Fibroblast of skin of right biceps (primary cell): ENCODE measurements at regions not wholly inside any gene's neighbourhood (a gene's known extent, or its start where the extent isn't known, plus 50 kb on each side); places are given as distances from the start of the nearest gene placed in this dataset.
A peak's percentile ranks its signal among the peaks of the same experiment; 100 is the strongest.

ENCODE experiments used
- DNase-seq: peaks from one replicate; pipeline ENCODE4 v3.0.0-alpha.2; 2013

- no peak for DNase-seq
These were observed 50.8 kb upstream of the INCENP start for GRCh38 chr11:62073061-62073460.

- no peak for DNase-seq
These were observed 52.4 kb upstream of the INCENP start for GRCh38 chr11:62071408-62071807.

- DNase-seq, result peak; percentile 25
These were observed 53.6 kb upstream of the INCENP start for GRCh38 chr11:62069986-62070919.

GRCh38 chr11:62069374-62069773 is 54.4 kb upstream of the INCENP start:
- DNase-seq, result no peak

- no peak for DNase-seq
These were observed 55.1 kb upstream of the INCENP start for GRCh38 chr11:62068730-62069129.

- no peak for DNase-seq
These were observed 56.1 kb upstream of the INCENP start for GRCh38 chr11:62067741-62068140.

GRCh38 chr11:62064221-62064620 is 59.6 kb upstream of the INCENP start:
- no peak for DNase-seq

GRCh38 chr11:62062223-62062861 is 61.5 kb upstream of the INCENP start:
- DNase-seq, result no peak

GRCh38 chr11:62061356-62062222 is 62.2 kb upstream of the INCENP start:
- no peak for DNase-seq

- no peak for DNase-seq
These were observed 66.7 kb upstream of the INCENP start for GRCh38 chr11:62057069-62057468.

- no peak for DNase-seq
These were observed 67.8 kb upstream of the INCENP start for GRCh38 chr11:62055970-62056369.

- peak; percentile 45 for DNase-seq
These were observed 69.2 kb upstream of the INCENP start for GRCh38 chr11:62054484-62055121.

GRCh38 chr11:62054081-62054480 is 69.7 kb upstream of the INCENP start:
- no peak for DNase-seq

- DNase-seq, result no peak
These were observed 73.1 kb upstream of the INCENP start for GRCh38 chr11:62050716-62051115.

- no peak for DNase-seq
These were observed 75.7 kb upstream of the INCENP start for GRCh38 chr11:62048100-62048499.

GRCh38 chr11:62046568-62047100 is 77.2 kb upstream of the INCENP start:
- DNase-seq, result no peak

GRCh38 chr11:62044639-62045121 is 77.2 kb upstream of the FTH1 start:
- DNase-seq, result no peak

GRCh38 chr11:62035293-62035692 is 67.9 kb upstream of the FTH1 start:
- no peak for DNase-seq

- no peak for DNase-seq
These were observed 66.6 kb upstream of the FTH1 start for GRCh38 chr11:62034036-62034338.

- DNase-seq, result no peak
These were observed 66.0 kb upstream of the FTH1 start for GRCh38 chr11:62033191-62034035.

- no peak for DNase-seq
These were observed 62.7 kb upstream of the FTH1 start for GRCh38 chr11:62030071-62030684.
